ENCODE measurements at regions not wholly inside any gene's neighbourhood (a gene's known extent, or its start where the extent isn't known, plus 50 kb on each side); places are given as distances from the start of the nearest gene placed in this dataset.

GRCh38 chr4:125529071-125529470 is 214.3 kb downstream of the FAT4 start:
- Histone ChIP-seq H3K9me3 (peaks cover 3% of the 10 kb centered on the region), H3K4me3 (no peak overlapping the region), H3K27ac (no peak overlapping the region), H3K36me3 (ENCODE audit: insufficient read depth in 1 of 2, low read depth in 1 of 2) (no peaks in the 10 kb centered on the region), H3K27me3 (ENCODE audit: insufficient read depth in 3 of 3, low read length in 2 of 3) (no peaks in the 10 kb centered on the region), H3K4me1 (no peaks in the 10 kb centered on the region)
- ATAC-seq, result no peak
- intact Hi-C loops (cut with DNase I), result no loop called here
- no peak for DNase-seq
- WGBS, 3 donors, result 88 to 93% (median 89%) methylated on average over 2 of the region's 2 CpGs
- TF ChIP-seq, protein P1, sequence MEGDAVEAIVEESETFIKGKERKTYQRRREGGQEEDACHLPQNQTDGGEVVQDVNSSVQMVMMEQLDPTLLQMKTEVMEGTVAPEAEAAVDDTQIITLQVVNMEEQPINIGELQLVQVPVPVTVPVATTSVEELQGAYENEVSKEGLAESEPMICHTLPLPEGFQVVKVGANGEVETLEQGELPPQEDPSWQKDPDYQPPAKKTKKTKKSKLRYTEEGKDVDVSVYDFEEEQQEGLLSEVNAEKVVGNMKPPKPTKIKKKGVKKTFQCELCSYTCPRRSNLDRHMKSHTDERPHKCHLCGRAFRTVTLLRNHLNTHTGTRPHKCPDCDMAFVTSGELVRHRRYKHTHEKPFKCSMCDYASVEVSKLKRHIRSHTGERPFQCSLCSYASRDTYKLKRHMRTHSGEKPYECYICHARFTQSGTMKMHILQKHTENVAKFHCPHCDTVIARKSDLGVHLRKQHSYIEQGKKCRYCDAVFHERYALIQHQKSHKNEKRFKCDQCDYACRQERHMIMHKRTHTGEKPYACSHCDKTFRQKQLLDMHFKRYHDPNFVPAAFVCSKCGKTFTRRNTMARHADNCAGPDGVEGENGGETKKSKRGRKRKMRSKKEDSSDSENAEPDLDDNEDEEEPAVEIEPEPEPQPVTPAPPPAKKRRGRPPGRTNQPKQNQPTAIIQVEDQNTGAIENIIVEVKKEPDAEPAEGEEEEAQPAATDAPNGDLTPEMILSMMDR (IDR thresholded peaks at IDR 0.05), result no peak

DNA sequence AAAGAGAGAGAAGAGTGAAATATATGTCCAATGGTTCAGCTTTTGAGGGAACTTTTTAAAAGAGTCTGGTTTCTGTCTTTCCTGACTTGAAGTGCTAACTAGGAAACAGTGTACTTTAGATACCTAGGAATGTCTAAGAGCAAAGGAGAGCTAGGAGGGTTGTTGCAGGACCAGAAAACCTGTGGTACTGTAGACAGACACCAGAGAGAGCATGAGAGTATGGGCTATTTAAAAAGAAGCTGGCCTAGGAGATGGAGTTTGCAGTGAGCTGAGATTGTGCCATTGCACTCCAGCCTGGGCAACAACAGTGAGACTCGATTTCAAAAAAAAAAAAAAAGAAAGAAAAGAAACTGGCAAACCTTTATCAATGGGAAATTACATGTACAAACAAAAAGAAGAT is 223.9 kb downstream of the FAT4 start:
- Histone ChIP-seq H3K4me1 (no peaks in the 10 kb centered on the region), H3K4me3 (no peak overlapping the region), H3K9me3 (no peaks in the 10 kb centered on the region), H3K27ac (no peak overlapping the region), H3K36me3 (ENCODE audit: insufficient read depth in 1 of 2, low read depth in 1 of 2) (no peaks in the 10 kb centered on the region), H3K27me3 (ENCODE audit: insufficient read depth in 3 of 3, low read length in 2 of 3) (no peaks in the 10 kb centered on the region)
- no peak for DNase-seq
- intact Hi-C loops (cut with DNase I), result no loop called here
- TF ChIP-seq, protein P1 (IDR thresholded peaks at IDR 0.05), result no peak
- WGBS, 3 donors, result 81 to 91% (median 89%) methylated on average over 1 of the region's 1 CpG
- ATAC-seq, result no peak

DNA sequence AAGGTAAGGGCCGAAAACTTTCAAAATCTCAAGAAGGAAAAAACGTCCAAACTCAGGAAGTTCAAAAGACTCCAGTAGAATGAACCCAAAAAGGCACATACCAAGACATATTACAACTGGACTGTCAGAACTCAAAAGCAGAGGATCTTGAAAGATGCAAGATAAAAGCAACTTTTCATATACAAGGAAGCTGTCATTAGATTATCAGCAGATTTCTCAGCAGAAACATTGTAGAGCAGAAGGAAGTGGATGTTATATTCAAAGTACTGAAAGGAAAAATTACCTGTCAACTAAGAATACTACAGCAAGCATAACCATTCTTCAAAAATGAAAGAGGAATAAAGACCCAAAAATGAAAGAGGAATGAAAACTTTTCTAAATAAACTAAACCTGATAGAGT is 224.9 kb downstream of the FAT4 start:
- TF ChIP-seq, protein P1 (IDR thresholded peaks at IDR 0.05), result no peak
- Histone ChIP-seq H3K36me3 (ENCODE audit: insufficient read depth in 1 of 2, low read depth in 1 of 2) (no peaks in the 10 kb centered on the region), H3K9me3 (no peaks in the 10 kb centered on the region), H3K27ac (no peak overlapping the region), H3K4me1 (no peaks in the 10 kb centered on the region), H3K27me3 (ENCODE audit: insufficient read depth in 3 of 3, low read length in 2 of 3) (no peaks in the 10 kb centered on the region), H3K4me3 (no peak overlapping the region)
- WGBS, 3 donors, result 63 to 85% (median 80%) methylated on average over 2 of the region's 2 CpGs
- no peak for DNase-seq
- intact Hi-C loops (cut with DNase I), result no loop called here
- ATAC-seq, result no peak

DNA sequence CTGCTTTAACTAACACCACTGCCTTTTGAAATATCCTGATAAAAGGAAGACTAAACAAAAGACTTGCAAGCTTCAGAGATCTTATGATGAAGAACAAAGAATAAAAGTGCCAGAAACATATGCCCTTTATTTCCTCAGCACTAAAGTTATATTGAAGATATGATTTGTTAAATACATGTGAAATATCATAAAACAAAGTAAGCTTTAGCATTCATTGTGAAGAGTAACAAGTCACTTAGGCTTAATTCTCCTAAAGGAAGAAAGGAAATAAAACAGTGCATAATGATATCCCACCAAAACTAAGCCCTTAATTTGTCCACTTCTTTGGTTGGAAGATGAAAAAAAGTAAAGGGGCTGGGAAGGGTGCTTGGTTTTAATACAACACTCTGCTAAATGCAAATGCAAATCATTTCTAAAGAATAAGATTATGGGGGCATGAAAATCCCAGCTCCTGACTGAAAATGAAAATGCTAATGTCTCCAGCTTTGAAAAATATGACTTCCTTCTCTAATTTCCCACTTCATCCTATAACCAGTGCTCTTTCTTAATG is 227.2 kb downstream of the FAT4 start:
- no peaks in the 10 kb centered on the region for H3K27me3 ChIP-seq (ENCODE audit: insufficient read depth in 3 of 3, low read length in 2 of 3)
- ATAC-seq (no peak), DNase-seq (no peak)
- TF ChIP-seq, protein P1 (IDR thresholded peaks at IDR 0.05), result no peak
- no peak overlapping the region for H3K27ac ChIP-seq
- no peaks in the 10 kb centered on the region for H3K9me3 ChIP-seq
- no peaks in the 10 kb centered on the region for H3K4me1 ChIP-seq
- H3K4me3 ChIP-seq, result no peak overlapping the region
- intact Hi-C loops (cut with DNase I), result no loop called here
- H3K36me3 ChIP-seq (ENCODE audit: insufficient read depth in 1 of 2, low read depth in 1 of 2), result no peaks in the 10 kb centered on the region

- Histone ChIP-seq H3K27me3 (ENCODE audit: insufficient read depth in 3 of 3, low read length in 2 of 3) (no peaks in the 10 kb centered on the region), H3K9me3 (no peaks in the 10 kb centered on the region), H3K4me3 (no peak overlapping the region), H3K4me1 (no peaks in the 10 kb centered on the region), H3K27ac (no peak overlapping the region), H3K36me3 (ENCODE audit: insufficient read depth in 1 of 2, low read depth in 1 of 2) (no peaks in the 10 kb centered on the region)
- WGBS, 3 donors, result 90 to 92% (median 92%) methylated on average over 15 of the region's 15 CpGs
- DNase-seq (no peak), ATAC-seq (no peak)
- TF ChIP-seq, protein P1 (IDR thresholded peaks at IDR 0.05), result no peak
- intact Hi-C loops (cut with DNase I), result no loop called here
These were observed 231.5 kb downstream of the FAT4 start for GRCh38 chr4:125546272-125546671.

Data from psoas muscle (tissue), 7 donors.